Endothelial cell (in vitro differentiated cells): ENCODE measurements at regions not wholly inside any gene's neighbourhood (a gene's known extent, or its start where the extent isn't known, plus 50 kb on each side); places are given as distances from the start of the nearest gene placed in this dataset.

Experiments
- DNase-seq: peaks from one replicate; pipeline ENCODE4 v3.0.0; 2021; ENCODE audit warnings: low spot score
- H3K27ac Mint-ChIP-seq: one replicate; pipeline ENCODE4 v1.8.0; 2021; ENCODE audit warnings: mixed read lengths, inconsistent platforms; ENCODE audit not compliant: unreplicated experiment
- H3K27me3 Mint-ChIP-seq: one replicate; pipeline ENCODE4 v1.8.0; 2021; ENCODE audit warnings: mild to moderate bottlenecking, moderate library complexity, mixed read lengths, inconsistent platforms; ENCODE audit not compliant: unreplicated experiment
- H3K36me3 Mint-ChIP-seq: one replicate; pipeline ENCODE4 v1.8.0; 2021; ENCODE audit warnings: mild to moderate bottlenecking, low read depth, mixed read lengths, inconsistent platforms; ENCODE audit not compliant: unreplicated experiment
- H3K4me1 Mint-ChIP-seq: one replicate; pipeline ENCODE4 v1.8.0; 2021; ENCODE audit warnings: mild to moderate bottlenecking, mixed read lengths, inconsistent platforms; ENCODE audit not compliant: unreplicated experiment
- H3K4me3 Mint-ChIP-seq: one replicate; pipeline ENCODE4 v1.8.0; 2021; ENCODE audit warnings: mild to moderate bottlenecking, mixed read lengths, inconsistent platforms; ENCODE audit not compliant: unreplicated experiment
- H3K9me3 Mint-ChIP-seq: one replicate; pipeline ENCODE4 v1.8.0; 2021; ENCODE audit warnings: mixed read lengths, inconsistent platforms; ENCODE audit not compliant: unreplicated experiment
- TF ChIP-seq, protein P1 (sequence below): fragments of 200-600 bp; sonication (generic); IDR thresholded peaks from one replicate; pipeline ENCODE4 v1.5.0; 2021; ENCODE audit warnings: antibody characterized with exemption; ENCODE audit not compliant: unreplicated experiment

DNA sequence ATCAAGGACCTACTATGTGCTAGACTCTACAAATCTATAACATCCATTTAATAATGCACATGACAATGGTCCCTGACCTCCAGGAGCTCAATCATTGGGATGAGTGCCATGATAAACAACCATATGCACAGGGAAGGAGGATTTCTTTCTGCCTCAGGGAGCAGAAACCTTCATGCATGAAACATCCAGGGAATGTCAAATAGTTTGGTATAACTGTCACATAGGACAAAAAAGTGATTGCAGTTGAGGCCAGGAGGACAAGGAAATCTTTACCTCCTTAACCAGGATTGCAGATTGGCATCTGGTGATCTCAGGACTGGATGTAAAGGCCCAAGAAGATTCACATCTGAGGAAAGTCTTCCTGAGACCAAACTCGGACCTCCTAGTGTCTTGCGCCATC lies 993.1 kb downstream of the KCNMA1 start:
- no peaks in the 10 kb centered on the region for H3K36me3 Mint-ChIP-seq
- TF ChIP-seq, protein P1, sequence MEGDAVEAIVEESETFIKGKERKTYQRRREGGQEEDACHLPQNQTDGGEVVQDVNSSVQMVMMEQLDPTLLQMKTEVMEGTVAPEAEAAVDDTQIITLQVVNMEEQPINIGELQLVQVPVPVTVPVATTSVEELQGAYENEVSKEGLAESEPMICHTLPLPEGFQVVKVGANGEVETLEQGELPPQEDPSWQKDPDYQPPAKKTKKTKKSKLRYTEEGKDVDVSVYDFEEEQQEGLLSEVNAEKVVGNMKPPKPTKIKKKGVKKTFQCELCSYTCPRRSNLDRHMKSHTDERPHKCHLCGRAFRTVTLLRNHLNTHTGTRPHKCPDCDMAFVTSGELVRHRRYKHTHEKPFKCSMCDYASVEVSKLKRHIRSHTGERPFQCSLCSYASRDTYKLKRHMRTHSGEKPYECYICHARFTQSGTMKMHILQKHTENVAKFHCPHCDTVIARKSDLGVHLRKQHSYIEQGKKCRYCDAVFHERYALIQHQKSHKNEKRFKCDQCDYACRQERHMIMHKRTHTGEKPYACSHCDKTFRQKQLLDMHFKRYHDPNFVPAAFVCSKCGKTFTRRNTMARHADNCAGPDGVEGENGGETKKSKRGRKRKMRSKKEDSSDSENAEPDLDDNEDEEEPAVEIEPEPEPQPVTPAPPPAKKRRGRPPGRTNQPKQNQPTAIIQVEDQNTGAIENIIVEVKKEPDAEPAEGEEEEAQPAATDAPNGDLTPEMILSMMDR = no peak
- no peaks in the 10 kb centered on the region for H3K4me1 Mint-ChIP-seq
- no peaks in the 10 kb centered on the region for H3K9me3 Mint-ChIP-seq
- H3K4me3 Mint-ChIP-seq = no peak overlapping the region
- no peak for DNase-seq
- no peak overlapping the region for H3K27ac Mint-ChIP-seq
- no peaks in the 10 kb centered on the region for H3K27me3 Mint-ChIP-seq

- H3K27me3 Mint-ChIP-seq = peaks cover 2% of the 10 kb centered on the region
- TF ChIP-seq, protein P1 = no peak
- no peaks in the 10 kb centered on the region for H3K9me3 Mint-ChIP-seq
- DNase-seq = no peak
- no peak overlapping the region for H3K27ac Mint-ChIP-seq
- H3K4me1 Mint-ChIP-seq = no peaks in the 10 kb centered on the region
- no peaks in the 10 kb centered on the region for H3K36me3 Mint-ChIP-seq
- H3K4me3 Mint-ChIP-seq = no peak overlapping the region
Measured at GRCh38 chr10:76643511-76643911, 994.1 kb downstream of the KCNMA1 start.

- TF ChIP-seq, protein P1 = no peak
- H3K27me3 Mint-ChIP-seq = peaks cover 2% of the 10 kb centered on the region
- no peak for DNase-seq
- H3K9me3 Mint-ChIP-seq = no peaks in the 10 kb centered on the region
- no peak overlapping the region for H3K27ac Mint-ChIP-seq
- H3K36me3 Mint-ChIP-seq = no peaks in the 10 kb centered on the region
- H3K4me1 Mint-ChIP-seq = no peaks in the 10 kb centered on the region
- H3K4me3 Mint-ChIP-seq = no peak overlapping the region
Measured at GRCh38 chr10:76642358-76642757, 995.2 kb downstream of the KCNMA1 start.

- H3K4me3 Mint-ChIP-seq = no peak overlapping the region
- TF ChIP-seq, protein P1 = no peak
- H3K36me3 Mint-ChIP-seq = no peaks in the 10 kb centered on the region
- no peaks in the 10 kb centered on the region for H3K9me3 Mint-ChIP-seq
- no peaks in the 10 kb centered on the region for H3K4me1 Mint-ChIP-seq
- DNase-seq = no peak
- H3K27ac Mint-ChIP-seq = no peak overlapping the region
- H3K27me3 Mint-ChIP-seq = peaks cover 2% of the 10 kb centered on the region
Measured at GRCh38 chr10:76641215-76641614, 996.4 kb downstream of the KCNMA1 start.

DNA sequence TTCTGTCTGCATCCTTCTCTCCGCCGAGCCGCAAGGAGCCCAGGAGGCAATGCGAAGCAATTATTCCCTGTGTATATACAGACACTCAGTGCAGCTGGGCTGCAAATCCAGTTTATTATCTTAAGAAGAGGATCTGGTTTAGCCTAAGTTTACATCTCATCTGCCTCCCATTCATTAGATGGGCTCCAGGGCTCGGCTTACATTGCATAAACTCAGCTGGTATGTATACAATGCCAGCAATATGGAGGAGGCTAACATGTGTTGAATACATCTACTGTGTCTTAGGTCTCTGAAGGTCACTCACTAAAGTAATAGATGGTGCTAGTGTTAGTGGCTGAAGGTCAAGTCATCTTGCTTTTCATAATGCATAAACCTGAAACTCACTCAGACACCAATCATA lies 996.8 kb downstream of the KCNMA1 start:
- Mint-ChIP-seq H3K4me1 (no peaks in the 10 kb centered on the region), H3K9me3 (no peaks in the 10 kb centered on the region), H3K36me3 (no peaks in the 10 kb centered on the region), H3K4me3 (no peak overlapping the region), H3K27ac (no peak overlapping the region), H3K27me3 (peaks cover 2% of the 10 kb centered on the region)
- no peak for DNase-seq
- TF ChIP-seq, protein P1 = no peak
